ENCODE measurements at regions not wholly inside any gene's neighbourhood (a gene's known extent, or its start where the extent isn't known, plus 50 kb on each side); places are given as distances from the start of the nearest gene placed in this dataset.

- peak; percentile 53 for DNase-seq
Observed at GRCh38 chr14:61894452-61895077, 132.3 kb downstream of the SNAPC1 start.

GRCh38 chr14:61897300-61897699, 135.1 kb downstream of the SNAPC1 start:
- no peak for DNase-seq

DNA sequence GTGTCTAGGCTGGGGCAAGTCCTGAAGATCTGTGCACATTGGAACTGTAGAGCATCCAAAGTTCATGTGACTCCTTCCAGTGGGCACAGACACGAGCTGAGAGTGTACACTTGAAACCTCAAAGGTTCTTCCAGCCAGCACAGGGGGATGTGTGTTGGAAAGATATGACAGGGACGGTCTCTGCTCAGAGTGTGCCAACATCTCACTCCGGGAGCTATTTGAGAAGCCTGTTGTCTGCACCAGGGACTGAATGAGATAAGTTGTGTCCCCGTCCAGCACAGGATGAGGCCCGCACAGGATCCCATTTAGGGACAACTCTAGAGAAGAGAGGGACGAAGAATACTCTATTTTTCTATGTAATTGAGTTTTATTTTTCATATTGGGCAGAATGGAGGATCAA, 136.3 kb downstream of the SNAPC1 start:
- DNase-seq, result no peak

DNA sequence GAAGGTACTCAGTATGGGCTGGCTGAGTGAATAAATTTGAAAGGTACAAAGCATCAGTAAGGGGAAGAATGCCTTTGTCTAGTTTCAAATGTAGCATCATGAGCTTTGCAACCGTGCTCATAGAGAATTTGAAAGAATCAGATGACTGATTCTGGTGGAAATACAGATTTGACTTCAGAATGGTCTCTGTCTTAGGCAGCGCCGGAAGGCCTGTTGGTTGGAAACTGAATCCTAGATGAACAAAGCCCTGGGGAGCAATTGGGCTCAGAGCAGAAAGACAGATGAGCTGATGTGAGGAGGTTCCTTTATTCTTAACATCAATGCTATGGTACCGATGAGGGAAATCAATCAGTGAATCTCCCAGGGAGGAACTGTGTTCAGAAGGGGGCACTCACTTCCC, 137.3 kb downstream of the SNAPC1 start:
- DNase-seq, result no peak

- DNase-seq, result no peak
Observed at GRCh38 chr14:61904946-61905345, 142.7 kb downstream of the SNAPC1 start.

GRCh38 chr14:61911574-61911973, 149.4 kb downstream of the SNAPC1 start:
- DNase-seq, result no peak

DNA sequence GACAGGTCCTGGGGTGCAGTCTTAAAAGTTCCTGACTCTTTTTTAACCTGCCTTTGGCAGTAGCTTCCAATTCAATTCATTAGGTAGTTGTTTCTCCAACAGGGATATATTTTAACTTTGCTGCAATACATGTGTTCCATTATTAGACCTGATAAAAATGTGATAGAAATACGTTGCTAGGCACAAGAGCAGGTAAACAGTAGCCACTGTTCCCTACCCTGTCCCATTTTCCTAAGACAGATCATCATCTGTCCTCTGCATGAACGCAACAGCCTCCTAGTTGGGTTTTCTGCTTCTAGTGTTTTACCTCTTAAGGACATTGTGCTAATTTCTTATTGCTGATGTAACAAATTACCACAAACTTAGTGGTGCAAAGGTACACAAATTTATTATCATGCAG, 156.8 kb downstream of the SNAPC1 start:
- DNase-seq, result no peak

GRCh38 chr14:61923348-61923747, 161.1 kb downstream of the SNAPC1 start:
- DNase-seq, result no peak

DNA sequence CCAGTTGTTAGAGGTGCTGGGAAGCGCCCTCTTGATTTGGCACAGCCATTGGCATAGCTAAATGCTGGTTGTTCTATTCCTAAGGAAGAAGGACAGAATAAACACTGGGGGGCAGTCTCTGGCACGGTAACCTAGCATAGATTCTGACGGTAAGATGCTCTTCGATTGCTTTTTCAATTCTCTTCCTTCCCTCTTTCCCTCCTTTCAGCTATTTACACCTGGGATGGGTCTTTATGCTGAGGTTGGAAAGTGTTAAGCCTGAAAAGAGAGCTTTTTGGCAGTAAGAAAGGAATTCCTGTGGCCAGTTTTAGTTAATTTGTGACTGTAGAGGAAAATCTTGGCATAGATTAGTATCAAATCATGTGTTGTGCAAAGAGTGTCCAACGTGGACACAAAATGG, 162.8 kb downstream of the SNAPC1 start:
- DNase-seq, result no peak

GRCh38 chr14:61925732-61926435, 163.7 kb downstream of the SNAPC1 start:
- no peak for DNase-seq

GRCh38 chr14:61927060-61927459, 164.8 kb downstream of the SNAPC1 start:
- no peak for DNase-seq

DNA sequence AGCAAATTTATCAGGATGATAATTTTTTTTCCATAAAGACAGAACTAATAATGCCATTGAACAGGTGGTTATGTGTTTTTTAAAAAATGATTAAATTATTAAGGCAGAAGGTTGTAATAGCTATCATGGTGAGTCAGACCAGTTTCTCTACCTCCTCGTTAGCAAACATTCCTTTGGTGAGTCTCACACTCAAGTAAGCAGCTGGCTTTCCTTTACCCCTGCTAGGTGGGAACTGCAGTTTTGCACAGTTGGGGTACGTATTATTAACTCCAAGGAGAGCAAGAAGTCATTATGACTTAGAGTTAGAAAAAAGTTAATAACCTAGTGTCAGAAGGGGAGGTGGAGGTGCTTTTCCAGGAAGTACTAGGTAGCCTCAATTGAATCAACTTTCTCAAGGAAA, 165.3 kb downstream of the SNAPC1 start:
- DNase-seq, result no peak

DNA sequence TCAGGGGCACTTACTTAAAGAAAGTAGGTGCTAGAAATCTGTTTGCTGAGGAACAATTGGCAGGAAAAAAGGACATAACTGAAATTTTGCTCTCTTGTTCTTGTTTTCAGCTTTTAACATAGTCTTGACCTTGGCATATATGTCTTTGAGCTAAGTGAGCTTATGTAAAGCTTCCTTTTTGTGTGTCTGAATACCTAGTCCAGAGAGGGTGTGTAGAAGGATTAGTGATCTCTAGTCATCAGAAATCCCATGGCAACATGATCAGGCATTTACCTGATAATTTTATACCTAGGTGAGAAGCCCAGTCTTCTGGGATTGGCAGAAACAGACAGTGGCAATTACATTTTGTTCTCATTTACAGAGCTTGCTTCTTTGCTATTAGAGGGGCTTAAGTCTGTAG, 166.1 kb downstream of the SNAPC1 start:
- DNase-seq, result no peak

DNA sequence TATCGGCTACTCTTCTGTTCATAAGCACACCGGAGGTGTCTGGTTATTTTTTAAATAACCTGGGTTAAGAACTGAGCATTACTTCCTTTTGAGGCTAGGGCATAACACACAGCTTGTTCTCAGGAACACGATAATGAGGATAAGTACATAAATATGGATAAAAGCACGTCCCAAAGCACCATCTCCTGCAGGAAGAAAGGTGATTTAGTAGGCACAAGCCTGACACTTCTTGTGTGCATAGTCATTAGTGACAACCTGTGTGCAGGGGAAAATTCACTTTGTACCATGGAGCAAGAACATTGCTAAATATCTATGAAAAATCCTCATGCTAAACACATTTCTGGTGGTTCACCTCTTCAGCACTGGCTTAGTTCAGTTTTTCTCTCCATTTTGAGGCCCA, 166.5 kb downstream of the SNAPC1 start:
- no peak for DNase-seq

GRCh38 chr14:61929651-61930050, 167.4 kb downstream of the SNAPC1 start:
- no peak for DNase-seq

GRCh38 chr14:61930101-61930857, 168.1 kb downstream of the SNAPC1 start:
- no peak for DNase-seq

GRCh38 chr14:61932974-61933373, 170.8 kb downstream of the SNAPC1 start:
- no peak for DNase-seq

- DNase-seq, result peak; percentile 10
Observed at GRCh38 chr14:61934385-61934784, 172.2 kb downstream of the SNAPC1 start.

DNA sequence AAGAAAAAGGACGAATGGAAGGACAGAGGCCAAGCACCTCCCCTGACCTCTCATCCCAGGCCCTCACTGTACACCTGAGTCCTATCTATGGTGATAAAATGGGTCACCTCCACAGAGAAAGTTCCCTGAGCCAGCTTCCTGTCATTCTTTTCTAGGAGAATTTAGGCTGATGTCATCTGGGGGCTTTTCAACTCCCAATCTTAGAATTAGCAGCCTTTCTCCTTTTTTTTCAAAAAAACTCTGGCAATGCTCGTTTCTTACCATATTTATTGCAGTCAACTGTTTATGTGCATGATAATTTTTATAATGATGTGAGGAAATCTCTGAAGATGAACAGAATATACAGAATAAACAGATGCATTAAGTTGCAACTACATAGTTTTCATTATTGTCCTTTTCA, 177.6 kb downstream of the SNAPC1 start:
- DNase-seq, result no peak

- no peak for DNase-seq
Observed at GRCh38 chr14:61940666-61941420, 178.6 kb downstream of the SNAPC1 start.

DNA sequence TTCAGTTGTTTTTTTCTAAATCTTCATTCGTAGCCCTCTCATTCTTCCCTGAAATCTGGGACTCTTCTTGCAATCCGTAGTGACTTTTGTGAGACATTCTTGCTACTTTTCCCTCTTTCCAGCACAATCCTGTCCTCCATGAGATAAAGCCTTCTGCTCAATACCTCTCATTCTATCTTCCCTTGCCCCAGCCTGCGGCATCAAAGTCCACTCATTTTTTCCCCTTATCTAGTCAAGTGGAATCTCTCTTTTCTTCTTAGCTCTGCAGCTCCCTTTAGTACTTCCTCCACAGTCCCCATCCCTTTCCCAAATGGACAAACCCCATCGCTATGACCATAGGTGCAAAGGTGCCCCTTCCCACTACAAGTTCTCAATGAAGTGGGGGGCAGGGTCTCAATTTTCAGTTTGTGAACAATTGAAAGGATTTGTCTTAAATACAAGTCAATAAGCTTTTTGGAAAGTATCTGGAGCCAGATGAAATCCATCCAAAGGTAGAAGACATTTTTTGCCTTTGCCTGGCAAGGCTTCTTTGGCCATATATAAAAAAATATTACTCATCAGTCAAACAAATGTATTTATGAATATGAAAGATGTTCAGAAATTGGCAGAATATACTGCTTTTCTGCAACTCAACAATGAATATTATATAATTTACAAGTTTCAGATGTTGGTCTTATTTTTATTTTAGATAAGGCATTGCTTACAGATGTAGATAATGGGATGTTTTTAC, 179.4 kb downstream of the SNAPC1 start:
- no peak for DNase-seq

- no peak for DNase-seq
Observed at GRCh38 chr14:61948376-61948775, 186.2 kb downstream of the SNAPC1 start.

DNA sequence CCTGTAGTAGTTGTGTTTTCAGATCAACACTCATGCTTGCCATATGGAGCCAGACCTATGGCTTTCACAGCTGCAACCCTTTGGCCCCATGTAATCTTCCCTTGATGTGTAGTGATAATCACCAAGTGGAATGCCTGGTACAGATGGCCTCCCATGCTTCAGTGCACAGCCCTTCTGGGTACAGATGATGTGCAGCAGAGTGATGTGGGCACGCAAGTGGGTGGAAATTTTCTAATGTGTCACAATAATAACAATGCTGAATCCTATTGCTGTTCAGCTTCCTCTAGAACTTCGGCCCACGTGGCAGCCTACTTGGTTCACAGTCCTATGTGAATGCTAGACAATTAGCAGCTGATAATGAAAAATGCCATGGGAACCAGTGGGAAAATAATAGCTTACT, 188.1 kb downstream of the SNAPC1 start:
- no peak for DNase-seq
